ENCODE measurements at regions not wholly inside any gene's neighbourhood (a gene's known extent, or its start where the extent isn't known, plus 50 kb on each side); places are given as distances from the start of the nearest gene placed in this dataset.

DNA sequence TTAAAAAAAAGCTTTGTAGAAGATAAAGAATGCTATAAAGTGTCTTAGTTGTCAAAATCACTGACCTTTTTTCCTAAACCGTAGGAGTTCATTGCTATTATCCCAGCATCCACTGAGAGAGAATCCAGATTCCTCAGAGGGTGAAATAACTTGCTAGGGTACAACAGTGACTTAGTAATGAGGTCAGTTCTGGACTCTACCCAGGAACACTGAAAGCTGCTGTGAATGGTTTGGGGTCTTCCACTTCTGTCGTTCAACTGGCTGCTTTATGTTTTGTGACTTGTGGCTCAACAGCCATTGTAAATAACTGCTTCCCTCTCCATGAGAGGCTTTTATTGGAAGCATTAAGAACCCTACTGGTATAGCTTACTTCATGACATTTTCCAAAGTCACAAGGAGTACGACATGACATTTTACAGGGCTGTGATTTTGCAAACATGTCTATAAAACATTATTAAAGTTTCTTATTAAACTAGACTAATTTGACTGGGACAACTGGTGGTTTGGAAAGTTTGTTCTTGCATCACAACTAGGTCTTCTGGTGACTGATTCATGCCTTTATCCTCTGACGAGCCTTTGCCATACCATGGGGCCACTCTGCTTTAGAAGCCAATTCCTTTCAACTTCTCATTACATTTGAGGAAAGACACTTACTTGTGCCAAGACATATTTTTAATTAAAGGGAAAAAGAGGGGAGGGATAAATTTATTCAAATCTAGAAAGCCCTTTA, 92.2 kb upstream of the CDH11 start:
- DNase-seq, result no peak

DNA sequence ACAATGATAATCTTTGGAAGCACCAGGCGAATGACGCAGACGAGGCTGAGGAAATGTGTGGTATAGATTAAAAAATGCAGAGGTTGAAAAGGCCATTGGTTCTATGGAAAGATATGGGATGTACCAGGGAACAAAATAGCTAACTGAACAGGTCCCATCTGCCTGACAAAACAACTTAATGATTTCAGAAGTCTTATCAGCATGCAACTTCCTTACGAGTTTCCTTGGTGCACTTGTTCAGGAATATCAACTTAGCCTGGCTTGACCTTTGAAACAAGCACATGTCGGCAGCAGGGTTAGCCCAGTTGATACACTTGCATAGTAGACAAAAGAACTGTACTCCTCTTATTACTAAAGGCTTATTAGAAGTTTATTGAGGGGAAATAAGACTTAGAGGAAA, 90.9 kb upstream of the CDH11 start:
- no peak for DNase-seq

DNA sequence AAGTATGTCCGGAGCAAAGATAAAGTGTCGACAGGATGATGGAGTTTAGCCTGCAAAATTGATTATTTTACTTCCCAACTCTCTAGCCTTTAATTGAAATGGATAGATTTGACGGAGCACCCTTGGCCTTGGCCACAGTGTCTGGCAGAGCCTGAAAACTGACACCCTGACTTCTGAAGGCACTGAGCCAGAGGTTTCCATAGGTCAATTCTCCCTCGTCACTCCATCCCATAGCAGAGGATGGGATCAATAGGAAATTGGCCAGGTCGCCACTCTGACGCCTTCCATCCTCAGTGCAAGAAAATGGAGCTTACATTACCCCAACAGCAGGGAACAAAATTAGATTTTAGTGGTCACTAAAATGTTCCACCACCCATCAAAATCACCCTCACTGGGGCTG, 90.4 kb upstream of the CDH11 start:
- no peak for DNase-seq

DNA sequence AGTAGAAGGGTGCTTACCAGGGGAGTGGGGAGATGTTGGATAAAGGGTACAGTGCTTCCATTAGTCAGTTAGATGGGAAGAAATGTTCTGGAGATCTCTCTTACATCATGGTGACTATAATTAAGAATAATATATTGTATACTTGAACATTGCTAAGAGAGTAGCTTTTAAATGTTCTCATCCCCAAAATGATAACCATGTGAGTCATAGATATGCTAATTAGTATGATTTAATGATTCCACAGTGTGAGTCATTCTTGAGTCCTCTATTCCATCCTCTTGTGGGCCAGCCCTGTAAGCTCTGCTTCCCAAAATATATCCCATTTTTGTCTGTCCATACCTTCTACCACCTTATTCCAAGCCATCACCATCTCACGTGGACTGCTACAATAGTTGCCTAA, 80.6 kb upstream of the CDH11 start:
- DNase-seq, result peak; percentile 24

DNA sequence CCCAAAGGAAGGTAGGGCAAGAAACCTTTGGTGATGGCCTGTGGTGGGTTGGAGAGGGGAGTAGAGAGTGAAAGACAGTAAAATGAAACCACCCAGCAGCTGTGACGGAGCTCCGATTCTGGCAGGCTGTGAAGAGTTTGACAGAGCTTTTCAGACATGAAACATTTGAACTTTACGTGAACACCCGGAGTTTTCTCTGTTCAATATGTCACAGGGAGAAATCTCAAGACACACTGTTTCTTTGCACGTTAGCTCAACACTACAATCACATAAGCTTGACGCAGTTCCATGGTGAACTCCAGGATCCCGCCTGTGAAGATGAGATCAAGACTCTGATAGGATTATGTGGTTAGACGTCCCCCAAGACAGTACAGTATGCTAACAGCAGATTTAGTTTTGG, 79.6 kb upstream of the CDH11 start:
- DNase-seq, result peak; percentile 36

DNA sequence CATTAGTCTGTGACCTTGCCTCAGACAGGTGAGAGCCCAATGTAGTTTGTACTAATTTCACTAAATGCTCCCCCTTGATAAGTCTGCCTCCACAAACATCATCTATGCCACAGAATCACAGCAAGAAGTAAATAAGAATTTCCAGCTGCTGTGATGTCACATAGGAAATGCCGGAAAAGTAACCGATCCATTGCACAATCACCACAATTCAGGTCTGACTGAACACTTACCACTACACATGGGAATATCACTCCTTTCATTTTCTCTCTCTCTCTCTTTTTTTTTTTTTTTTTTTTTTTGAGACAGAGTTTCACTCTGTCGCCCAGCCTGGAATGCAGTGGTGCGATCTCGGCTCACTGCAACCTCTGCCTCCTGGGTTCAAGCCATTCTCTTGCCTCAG, 79.0 kb upstream of the CDH11 start:
- no peak for DNase-seq

DNA sequence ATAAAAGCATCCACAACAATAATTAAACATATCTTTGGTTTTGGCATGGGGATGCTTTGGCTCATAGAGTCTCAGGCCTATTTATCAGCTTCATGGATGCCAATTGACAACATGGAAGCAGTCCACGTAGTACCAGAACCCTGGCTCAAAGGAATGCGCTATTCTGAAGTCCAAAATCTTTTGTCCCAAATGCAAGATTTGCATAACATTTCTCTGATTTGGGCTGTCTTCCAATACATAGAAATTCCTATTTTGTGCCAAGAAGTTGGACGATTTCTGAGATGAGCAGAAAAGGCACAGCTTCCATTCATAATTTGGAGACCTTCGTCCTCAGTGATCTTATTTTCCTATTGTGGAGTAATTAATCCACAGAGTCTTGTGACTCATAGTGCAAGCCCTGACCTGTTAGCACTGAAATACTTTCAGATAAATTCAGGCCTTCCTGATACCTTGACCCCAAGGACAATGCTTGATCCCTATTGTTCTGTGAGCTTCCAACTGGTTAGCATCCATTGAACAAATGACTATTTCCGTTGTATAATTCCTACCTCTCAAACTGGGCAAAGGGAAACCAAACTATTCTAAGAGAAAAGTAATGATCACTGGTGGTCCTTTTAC, 78.4 kb upstream of the CDH11 start:
- no peak for DNase-seq

DNA sequence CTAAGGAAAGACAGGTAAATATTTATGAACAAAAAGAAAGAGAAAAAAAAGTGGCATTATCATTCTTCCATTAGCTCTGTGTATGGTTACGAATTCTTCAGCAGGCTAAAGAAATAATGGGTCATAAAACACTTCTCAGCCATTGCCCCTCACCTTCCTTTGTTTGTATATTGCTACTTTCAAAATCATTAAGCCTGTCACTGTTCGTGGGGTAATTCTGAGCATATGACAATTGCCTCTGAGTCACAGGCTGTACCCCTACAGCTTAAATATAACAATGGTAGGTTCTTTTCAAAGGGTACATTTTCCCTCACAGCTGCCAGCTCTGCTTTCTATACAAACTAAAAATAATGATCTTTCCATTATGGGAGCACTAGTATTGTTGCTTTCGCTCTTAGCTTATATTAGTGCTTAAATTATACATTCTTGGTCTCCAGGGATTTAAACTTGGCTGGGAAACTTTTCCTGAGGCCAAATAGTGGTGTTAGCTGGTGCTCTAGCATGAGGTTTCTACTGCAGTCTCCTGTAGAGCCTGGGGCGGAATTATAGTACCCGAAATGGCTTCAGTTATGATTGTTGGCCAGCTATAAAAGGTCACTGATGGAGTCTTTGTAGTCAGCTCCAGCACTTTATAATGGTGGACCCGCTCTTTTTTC, 74.7 kb upstream of the CDH11 start:
- no peak for DNase-seq

DNA sequence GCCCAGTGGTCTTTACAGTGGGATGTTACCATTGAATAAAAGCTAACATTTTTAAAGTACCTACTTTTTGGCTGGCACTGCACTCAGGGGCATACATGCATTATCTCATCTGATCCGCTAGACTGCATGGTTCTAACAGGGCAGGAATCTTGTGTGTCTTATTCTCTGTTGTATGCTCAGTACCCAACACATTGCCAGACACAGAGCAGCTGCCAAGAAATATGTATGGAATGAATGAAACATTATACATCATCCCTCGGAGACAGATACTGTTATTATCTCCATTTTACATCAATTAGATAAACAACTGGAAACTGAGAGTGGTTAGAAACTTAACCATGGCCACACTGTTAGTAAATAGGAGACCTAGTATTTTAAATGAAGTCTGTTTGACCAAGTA, 74.1 kb upstream of the CDH11 start:
- DNase-seq, result no peak

DNA sequence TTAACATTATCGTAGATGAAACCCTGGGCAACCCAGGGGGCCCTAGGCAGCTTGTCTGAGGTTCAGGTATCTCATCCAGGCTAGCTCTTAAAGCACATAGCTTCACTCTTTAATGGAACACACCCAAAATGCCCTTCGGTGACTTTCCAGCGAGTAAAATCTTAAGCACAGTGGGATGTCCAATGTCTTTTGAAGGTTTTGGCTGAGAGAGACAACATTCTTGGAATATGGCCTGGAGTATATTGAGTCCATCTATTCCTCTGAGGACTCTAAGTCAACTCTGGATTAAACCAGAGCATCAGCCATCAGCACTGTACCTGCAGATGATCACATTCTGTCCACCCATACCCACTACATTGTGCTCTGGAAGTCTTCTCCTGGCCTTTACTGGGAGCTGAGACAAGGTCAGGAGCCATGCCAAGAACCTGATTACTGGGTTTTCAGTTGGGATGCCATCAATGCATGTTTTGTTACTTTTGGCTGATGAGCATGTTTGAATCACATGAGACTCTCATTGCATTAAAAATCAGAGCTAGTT, 63.4 kb upstream of the CDH11 start:
- DNase-seq, result no peak

DNA sequence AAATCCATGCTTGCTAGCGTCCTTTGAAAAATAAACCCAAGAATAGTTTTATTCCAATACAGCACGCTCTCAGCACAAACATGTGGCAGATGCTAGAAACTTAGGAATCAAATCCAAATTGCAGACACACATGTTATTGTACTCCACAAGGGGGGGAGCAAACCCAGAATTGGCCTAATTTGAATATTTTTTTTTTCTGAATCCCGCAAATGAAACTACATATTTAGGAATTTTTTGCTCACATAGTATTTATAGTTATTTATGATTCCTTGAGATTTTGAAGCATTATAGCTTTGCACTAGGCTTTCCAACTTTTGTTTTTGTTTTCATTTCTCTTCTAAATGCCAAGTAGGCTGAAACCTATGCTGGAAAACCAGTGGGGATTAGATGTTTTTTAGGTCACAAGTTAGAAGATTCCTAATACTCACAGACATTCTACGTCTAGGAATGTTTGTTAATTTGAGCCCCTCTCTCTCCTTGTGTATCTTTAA, 59.3 kb upstream of the CDH11 start:
- DNase-seq, result no peak

DNA sequence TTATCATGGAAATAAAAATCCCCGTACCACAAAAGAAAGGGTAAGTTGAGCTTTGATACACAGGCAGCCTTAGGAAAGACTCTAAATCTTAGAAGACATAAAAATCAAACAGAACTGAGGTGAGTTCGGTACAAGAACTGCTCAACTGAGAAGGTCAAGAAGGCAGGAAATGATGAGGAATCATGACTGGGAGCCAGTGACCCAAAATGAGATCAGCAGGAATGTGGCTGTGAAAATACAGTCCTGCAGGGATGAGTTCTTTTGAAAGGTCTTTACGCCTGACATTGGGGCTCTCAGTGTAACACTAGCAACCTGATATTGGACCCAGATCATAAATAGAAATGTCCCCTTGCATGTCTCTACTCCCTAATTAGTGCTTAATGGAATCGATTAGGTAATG, 56.3 kb upstream of the CDH11 start:
- no peak for DNase-seq

DNA sequence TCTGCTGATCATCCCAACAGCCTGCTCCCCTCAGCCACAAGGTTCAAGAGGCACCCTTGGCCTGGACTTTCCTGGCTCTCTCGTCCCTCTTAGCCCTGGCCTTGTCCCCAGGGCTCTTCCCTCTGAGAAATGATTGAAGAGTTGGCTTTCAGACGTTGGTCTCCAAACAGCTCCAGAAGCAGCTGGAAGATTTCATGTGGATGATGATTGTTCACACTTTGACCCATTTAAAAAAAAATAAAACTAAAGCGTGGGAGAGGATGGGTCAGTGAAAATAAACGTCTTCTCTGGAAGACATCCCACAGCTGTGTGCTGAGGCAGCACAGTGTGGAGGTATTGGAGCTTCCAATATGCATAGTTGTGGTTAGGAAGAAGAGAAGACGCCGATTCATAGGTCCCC, 54.7 kb upstream of the CDH11 start:
- no peak for DNase-seq

DNA sequence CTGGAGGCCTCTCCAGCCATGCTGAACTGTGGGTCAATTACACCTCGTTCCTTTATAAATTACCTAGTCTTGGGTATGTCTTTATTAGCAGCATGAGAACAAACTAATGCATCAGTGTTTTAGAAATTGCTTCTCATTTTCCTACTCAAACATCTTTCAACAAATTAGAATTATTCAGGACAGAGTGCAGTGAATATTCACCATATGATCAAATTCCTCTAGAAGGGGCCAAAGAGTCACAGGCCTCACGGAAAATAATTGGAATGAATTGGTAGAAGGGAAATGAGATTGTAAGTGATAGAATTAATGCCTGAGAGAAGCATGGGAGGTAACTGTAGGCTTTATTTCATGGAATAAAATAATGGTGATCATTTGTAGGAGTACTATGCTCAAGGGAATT, 50.5 kb upstream of the CDH11 start:
- DNase-seq, result no peak

All from OCI-M1 (cell line).